NCI-H226 (cell line): ENCODE measurements at regions not wholly inside any gene's neighbourhood (a gene's known extent, or its start where the extent isn't known, plus 50 kb on each side); places are given as distances from the start of the nearest gene placed in this dataset.
"Not testable (repeated sequence)": the region's sequence is repeated elsewhere in the genome, so short reads cannot be mapped to it uniquely, and the experiment has no call there.

Experiments
- DNase-seq: peaks from one replicate; pipeline ENCODE4 v3.0.0-alpha.2; 2015

DNA sequence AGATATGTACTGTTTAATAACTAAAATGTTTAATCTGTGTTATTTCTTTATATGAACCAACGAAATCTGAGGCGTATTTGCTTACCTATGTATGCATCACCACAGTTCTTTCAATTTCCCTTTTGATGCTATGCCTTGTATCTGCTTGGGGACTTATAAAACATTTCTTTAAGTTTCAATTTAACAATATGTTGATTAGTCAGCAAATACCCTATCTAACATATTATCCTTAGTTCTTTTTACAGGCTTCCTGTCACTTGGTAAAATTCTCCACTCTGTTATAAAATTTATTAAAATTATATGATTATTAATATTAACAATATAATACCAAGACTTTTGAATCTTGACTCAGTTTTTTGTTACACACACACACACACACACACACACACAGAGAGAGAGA is 174.3 kb downstream of the CPS1 start:
- DNase-seq: no peak

DNA sequence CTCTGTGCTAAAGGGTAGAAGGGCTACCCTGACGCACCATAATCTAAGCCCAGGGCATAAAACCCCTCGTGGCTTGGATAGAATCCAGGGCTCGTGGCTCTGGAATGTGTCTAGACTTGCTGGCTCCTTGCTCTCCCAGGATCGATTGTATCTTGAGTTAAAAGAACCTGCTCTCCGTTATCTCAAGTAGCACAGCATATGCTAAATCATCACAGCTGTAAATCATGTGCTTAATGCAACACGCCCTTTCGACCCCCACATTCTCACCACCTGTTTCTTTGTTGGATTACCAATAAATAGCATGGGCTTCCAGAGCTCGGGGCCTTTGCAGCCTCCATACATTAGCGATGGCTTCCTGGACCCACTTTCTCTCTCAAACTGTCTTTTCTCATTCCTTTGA is 190.4 kb downstream of the CPS1 start:
- not testable (repeated sequence) for DNase-seq

DNA sequence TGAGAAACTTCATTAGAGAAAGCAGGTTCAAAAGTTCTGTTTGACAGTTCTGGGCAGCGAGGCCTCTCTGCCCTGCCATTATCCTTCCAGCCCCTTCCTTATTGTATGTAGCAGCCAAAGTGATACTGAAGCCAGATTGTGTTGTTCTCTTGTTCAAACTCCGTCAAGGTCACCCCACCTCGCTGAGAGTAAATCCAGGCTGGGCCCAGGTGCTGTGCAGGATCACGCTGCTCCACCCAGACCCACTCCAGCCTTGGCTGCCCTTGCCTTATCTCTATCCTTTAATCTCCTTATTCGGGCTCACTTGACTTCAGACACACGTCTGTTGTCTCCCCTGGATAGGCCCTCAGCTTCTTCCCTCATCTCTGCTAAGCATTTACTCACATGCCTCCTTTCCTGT is 196.1 kb downstream of the CPS1 start:
- DNase-seq: no peak

DNA sequence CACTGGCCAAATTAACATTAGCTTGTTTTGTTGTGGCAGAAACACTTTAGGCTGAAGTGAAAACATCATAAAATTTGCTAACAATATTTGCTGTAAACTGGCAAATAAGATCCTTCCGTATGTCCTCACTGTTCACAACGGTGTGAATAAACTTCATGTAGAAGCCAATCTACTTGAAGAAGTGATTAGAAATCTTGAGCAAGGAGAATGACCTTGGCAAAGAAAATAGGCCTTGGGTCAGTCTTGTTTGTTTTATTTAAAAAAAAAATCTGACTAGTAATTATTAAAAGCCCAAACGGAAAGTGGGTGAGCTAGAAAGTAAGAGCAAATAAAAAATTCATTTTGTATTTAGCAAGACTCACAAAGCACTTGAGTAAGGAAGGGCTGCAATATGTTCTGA is 197.0 kb downstream of the CPS1 start:
- no peak for DNase-seq

DNA sequence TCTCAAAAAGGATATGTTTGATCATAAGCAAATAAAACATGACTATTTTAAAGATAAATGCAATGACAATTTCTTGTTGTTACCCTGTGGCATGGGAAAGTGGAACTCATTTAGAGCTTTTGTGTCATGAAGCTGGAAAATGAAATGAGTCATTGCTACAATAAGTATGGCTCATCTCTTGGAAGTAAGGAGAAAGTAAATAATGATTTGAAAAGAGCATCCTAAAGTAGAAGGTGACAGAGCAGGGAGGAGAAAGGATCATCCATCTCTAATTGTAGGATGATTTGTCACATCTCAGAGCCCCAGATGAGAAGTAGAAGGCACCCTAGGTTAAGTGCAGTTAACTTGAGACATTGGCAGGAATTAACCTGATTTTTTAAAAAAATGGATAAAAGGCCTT is 200.5 kb downstream of the CPS1 start:
- no peak for DNase-seq

DNA sequence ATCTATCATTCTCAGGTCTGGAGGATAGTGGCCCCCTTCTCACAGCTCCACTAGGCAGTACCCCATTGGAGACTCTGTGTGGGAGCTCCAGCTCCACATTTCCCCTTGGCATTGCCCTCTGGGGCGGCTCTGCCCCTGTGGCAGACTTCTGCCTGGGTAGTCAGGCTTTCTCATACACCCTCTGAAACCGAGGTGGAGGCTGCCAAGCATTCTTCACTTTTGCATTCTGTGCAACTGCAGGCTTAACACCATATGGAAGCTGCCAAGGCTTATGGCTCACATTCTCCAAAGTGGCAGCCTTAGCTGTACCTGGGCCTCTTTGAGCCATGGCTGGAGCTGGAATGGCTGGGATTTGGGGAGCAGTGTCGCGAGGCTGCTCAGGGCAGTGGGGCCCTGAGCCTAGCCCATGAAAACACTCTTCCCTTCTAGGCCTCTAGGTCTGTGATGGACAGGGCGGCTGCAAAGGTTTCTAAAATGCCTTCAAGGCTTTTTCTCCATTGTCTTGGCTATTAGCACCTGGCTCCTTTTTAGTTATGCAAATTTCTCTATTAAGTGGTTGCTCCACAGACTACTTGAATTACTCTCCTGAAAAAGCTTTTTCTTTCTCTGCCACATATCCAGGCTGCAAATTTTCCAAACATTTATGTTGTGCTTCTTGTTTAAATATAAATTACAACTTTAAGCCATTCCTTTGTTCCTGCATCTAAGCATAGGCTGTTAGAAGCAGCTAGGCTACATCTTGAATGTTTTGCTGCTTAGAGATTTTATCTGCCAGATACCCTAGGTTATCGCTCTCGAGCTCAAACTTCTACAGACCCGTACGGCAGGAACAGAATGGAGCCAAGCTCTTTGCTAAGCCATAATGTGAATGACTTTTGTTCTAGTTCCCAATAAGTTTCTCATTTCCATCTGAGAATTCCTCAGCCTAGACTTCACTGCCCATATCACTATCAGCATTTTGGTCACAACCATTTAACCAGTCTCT is 206.5 kb downstream of the CPS1 start:
- DNase-seq: no peak

DNA sequence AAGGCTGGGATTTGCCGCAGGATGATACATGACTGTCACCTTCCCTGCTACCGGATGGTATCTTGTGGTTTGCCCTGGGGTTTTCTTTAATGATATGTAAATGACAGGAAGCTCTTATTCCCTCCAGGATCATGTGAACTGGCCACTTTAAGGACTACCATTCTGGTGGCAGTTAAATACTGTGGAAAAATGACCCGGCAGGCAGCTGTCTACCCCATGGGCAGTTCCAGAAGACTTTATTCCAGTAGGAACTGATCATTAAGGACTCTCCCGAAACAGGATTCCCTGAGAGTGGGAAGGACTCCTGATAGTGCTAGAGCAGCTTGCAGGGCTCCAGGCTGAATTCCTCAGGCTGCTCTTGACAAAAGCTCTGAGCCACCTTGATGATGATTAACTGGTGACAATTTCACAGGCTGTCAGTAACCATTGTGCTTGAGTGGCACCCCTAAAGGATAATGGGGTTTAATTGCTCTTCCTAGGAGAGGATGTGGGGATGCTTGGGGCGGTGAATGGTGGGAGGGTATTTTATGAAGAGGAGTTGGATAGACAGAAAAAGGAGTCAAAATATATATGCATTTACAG is 212.0 kb downstream of the CPS1 start:
- DNase-seq: no peak

DNA sequence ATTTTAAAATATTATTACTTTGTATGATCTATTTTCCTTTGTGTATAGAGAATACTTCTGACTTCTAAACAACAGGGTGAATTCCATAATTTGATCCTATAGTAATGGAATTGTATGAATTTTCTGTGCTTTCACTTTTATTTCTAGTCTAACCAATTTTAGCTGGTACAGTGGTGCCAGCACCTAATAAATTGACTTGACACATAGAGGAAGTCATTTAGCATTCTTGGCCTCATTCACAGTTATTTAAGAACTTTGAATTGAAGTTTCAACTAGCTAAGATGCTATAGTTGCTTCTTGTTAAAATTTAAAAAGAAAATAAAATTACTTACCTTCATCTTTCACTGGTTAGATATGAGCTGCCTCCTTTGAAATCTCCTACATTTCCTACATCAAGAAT is 220.4 kb downstream of the CPS1 start:
- no peak for DNase-seq

DNA sequence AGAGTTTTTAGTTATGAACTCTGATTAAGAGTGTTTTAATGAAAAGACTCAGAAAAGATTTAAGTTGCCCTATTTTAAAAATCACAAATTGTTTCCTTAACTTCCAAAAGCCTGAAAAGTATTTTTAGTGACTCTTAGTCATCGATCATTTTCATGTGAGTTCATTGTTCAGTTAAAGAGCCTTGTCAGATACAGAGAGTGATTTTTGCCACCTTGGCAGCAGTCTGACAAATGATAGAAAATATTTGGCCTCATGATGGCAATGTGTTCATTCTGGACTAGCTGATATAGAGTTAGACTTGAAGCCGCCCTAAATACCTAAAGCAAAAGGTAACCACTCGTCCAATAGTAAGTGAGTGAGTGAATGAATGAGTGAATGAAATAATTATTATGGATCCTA is 225.8 kb downstream of the CPS1 start:
- DNase-seq: no peak

DNA sequence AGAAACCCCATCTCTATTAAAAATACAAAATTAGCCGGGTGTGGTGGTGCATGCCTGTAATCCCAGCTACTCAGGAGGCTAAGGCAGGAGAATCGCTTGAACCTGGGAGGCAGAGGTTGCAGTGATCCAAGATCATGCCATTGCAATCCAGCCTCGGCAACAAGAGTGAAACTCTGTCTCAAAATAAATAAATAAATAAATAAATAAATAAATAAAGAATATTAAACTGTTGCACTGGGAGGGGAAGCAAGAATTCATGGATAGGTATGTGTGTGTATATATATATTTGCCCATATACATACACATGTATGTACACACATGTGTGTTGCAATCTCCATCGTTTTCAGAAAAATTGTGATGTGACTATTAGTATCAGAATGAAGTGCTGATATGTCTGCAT is 231.4 kb downstream of the CPS1 start:
- DNase-seq: not testable (repeated sequence)

DNA sequence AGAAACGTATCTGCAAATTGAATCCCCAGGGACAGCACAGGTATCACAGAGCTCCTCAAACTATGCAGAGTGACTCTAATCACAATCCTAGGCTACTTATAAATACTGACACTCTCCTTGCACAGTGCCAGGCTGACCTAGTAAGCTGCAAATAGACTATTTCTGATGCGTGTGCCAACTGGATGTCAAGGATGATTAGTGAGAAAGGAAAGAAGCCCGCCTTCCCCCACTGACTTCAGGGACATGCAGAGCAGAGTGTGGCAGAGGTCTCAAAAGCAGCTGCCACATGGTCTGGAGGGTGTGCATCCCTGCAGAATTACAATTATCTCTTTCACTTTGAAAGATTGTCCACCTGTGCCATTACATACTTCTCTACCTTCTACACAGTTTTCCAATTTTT is 235.6 kb downstream of the CPS1 start:
- no peak for DNase-seq

DNA sequence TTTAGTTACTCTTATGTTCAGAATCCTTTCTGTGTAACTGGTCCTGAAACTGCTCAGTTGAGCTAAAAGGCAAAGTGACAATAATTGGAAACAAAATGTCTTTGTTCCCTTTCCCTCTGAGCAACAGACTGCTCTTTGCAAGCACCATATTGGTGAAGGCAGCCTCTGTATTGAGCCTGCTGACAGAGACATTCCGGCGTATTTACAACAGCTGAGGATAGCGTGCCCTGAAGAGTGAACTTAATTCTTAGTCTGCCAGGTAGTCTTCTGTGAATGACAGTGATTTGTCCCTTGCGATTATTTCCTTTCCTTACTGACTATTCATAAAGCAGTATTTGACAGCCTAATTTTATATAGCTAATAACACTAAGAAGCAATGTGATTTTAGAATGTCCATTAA is 239.1 kb downstream of the CPS1 start:
- no peak for DNase-seq

DNA sequence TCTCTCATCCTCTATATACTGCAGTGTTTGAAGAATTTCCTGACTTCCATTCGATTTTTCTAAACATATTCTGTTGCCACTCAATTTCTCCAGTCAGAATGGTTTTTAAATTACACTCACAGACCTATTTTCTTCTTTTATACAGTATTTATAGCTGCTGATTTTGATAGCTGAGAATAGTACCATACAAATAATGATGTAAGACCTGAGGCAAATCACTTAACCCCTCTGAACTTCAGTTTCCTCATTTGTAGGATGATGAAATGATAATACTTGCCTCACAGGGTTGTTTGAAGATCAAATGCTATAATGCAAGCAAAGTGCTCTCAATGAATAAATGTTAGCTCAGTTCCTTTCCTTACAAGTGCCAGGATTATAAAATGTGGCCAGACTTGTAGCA is 241.8 kb downstream of the CPS1 start:
- DNase-seq: no peak

DNA sequence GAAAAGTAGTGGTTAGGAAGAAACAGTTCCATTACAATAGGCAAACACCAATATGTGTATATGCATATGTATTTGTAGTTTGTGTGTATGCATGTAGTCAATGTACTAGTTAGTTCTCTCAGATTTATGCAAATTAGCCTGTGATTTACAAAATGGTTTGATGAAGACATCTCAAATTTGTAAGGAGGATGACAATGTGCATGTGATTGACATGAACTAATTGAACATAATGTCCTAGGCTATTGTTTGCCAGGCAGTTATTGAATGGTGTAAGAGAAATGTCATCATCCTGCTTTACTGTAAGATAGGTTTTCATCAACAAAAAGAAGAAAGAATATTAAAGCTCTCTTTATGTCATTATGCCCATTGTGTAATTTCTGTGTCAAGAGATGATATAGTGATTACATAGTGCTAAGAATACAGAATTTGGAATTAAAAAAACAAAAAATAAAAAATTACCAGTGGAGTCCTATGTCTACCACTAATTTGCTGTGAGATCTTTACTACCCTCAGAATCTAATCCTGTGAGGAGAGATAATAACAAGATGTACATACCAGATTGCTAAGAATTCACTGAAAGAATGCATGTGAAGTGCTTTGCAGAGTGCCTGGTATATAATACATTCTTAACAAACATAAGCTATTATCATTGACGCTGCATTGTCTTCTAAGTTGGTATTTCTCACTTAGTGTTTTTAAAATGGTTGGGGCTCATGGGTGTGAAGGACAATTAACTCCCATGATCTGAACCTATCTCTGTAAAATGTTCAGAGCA is 258.0 kb downstream of the CPS1 start:
- DNase-seq: no peak

DNA sequence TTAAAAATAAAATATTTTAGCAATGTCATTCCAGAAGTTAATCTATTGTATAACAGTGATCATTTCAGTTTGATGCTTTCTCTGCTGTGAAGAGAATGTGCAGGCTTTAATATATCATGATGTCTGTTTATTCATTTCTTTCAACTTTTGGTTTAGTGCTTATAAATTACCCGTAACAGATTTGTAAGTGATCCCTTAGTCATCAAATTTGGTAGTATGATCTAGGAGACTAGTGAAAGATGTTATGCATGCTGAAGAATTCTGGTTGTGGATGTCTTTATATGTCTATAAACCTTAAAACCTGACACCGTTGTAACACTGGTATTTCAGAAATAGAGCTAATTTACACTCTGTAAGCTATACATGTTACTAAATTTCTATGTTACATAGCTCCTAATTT is 260.4 kb downstream of the CPS1 start:
- DNase-seq: no peak

DNA sequence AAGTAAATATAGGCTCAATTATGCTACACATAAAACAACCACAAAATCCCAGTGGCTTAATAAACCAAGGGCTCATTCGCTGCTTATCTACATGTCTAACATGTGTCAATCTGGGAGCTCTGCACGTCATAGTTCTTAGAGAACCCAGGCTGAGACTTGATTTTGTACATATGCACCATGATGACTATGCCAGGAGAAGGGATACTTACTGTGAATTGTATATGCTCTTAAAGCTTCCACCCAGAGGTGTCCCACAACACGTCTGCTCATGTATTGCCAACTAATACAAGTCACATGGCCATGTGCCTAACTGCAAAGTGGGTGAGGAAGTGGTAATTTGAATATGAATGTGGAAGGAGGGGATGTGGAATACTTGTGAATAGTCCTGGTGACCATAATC is 262.1 kb downstream of the CPS1 start:
- DNase-seq: no peak

DNA sequence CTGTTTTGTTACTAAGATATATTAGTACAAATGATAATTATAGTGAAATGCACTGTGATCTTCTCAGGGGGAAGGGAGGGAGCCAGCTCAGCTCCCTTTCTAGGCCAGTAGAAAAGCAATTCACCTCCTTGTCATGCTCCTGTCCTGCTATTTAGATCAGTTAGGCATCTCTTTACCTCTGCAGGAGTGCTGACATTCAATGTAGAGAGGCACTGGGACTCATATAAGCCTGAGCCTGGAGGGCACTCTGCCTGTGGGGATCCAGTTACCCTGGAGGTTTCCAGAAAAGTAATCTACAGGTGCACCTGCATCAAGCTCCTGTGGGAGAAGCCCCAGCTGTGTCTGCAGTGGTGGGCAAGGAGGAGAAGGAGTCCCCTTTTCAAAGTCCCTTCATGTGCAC is 277.0 kb downstream of the CPS1 start:
- DNase-seq: no peak

DNA sequence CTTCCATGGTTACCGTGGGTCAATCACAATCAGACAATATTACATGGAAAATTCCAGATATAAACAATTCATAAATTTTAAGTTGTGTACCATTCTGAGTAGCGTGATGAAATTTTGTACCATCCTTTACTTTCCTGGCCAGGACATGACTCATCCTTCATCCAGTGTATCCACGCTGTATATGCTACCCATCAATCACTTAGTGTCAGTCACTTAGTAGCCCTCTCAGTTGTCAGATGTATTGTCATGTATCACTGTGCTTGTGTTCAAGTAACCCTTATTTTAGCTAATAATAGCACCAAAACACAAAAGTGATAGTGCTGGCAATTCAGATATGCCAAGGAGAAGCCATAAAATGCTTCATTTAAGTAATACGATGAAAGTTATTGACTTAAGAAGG is 282.6 kb downstream of the CPS1 start:
- DNase-seq: no peak

DNA sequence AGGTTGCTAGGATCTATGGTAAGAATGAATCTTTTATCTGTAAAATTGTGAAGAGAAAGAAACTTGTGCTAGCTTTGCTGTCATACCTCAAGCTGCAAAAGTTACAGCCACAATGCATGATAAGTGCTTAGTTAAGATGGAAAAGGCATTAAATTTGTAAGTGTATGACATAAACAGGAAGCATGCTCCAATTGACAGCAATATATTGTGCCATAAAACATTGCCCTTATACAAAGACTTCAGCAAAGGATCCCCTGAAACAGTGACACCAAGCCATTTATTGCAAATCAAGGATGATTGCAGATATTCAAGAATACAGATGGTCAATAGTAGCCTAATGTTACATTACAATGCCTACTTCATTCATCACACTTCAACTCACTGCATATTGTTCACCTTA is 283.1 kb downstream of the CPS1 start:
- DNase-seq: no peak

DNA sequence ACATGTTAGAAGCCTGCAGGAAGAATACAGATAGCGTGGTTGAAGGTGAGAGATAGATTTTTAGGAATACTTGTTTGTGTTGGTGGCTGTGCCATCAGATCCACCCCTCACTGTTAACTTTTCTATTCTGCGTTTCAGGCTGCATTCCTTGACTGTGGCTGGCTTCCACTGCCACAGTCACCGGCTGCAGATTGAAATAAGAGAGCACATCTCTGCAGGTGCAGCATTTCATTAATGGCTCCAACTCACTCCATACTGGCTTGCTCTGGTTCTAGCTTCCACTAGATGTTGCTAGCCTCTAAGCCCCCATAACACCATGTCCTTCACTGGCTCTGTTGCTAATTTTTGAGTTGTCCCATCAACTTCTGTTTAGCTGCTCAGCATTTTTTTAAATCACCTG is 286.5 kb downstream of the CPS1 start:
- DNase-seq: no peak

DNA sequence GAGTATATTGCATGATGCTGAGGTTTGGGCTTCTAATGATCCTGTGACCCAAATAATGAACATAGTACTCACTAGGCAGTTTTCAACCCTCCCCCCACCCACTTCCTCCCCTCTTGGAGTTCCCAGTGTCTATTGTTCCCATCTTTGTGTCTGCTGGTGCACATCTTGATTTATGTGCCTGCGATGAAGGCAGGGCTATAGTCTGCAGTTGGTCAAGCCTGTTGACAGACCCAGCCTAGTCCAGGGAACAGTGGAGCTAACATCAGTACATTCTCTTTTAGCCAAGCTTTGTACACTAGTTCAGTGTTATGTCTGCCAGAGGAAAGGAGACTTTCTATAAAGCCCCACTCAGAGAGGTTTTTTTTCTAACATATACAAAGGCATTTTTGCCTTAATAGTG is 287.6 kb downstream of the CPS1 start:
- no peak for DNase-seq

DNA sequence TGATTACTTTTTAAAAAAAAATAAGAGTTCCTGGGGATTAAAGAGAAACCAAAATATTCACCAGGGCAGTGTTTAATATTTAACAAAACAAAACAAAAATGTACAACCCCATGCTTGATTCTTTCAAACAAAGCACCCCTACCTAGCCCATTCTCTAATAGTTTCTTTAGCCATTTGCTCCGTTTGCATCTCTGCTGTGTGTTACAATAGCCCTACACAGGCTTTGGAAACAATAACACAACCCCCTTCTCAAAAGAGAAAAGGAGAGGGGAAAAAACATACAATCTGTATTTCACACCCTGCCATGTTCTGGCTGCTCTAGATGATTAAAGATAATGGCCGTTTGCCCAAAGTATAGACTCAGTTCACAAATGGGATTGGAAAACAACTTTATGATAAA is 302.9 kb downstream of the CPS1 start:
- no peak for DNase-seq

DNA sequence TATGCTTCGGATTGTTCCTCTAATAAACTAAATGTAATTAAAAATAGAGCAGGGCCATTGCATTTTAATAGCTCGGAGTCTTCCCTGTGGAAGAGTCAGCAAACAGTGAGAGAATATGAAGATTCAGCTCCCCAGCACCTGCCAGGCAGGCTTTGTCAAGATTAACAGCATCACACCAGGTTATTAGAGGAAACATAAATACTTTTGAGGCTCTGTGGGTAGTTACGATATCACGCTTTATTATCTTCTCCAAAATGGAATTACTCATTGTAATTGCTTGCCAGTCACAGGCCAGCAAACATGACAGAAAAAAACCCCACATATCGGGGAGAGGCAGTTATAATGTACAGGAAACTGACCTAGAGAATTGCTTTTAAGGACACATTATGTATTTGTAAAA is 303.9 kb downstream of the CPS1 start:
- DNase-seq: peak; percentile 55
